Left ventricle myocardium inferior (tissue), 1 donor: ENCODE measurements at regions not wholly inside any gene's neighbourhood (a gene's known extent, or its start where the extent isn't known, plus 50 kb on each side); places are given as distances from the start of the nearest gene placed in this dataset.

Experiments
- DNase-seq: peaks from one replicate; pipeline ENCODE4 v3.0.0-alpha.2; 2020
- H3K27ac ChIP-seq: fragments of 200-600 bp; replicated peaks from 2 replicates; pipeline ENCODE4 v1.8.0; 2021
- H3K27me3 ChIP-seq: fragments of 200-600 bp; 2 replicates; pipeline ENCODE4 v1.8.0; 2021; ENCODE audit warnings: low read depth
- H3K36me3 ChIP-seq: fragments of 200-600 bp; 2 replicates; pipeline ENCODE4 v1.8.0; 2021
- H3K4me1 ChIP-seq: fragments of 200-600 bp; 2 replicates; pipeline ENCODE4 v1.8.0; 2021
- H3K4me3 ChIP-seq: fragments of 200-600 bp; 2 replicates; pipeline ENCODE4 v1.8.0; 2021; ENCODE audit warnings: mild to moderate bottlenecking, moderate library complexity
- H3K9me3 ChIP-seq: fragments of 200-600 bp; replicated peaks from 2 replicates; pipeline ENCODE4 v1.8.0; 2021
- CTCF ChIP-seq: fragments of 200-600 bp; IDR thresholded peaks from 2 replicates; pipeline ENCODE4 v1.8.0; 2021; ENCODE audit warnings: antibody characterized with exemption, mild to moderate bottlenecking, borderline replicate concordance
- intact Hi-C: fragments of 100-400 bp; cut with micrococcal nuclease; formaldehyde crosslinking; loops from one replicate; pipeline ENCODE4 v1.11.0; 2022
- donor health status: DM: no; HTN: yes; CAD: no; lungs with severe emphysema.

- no peaks in the 10 kb centered on the region for H3K9me3 ChIP-seq
- no peak for DNase-seq
- intact Hi-C loops: no loop called here
- H3K27me3 ChIP-seq: no peaks in the 10 kb centered on the region
- no peak overlapping the region for H3K27ac ChIP-seq
- H3K4me3 ChIP-seq: no peak overlapping the region
- no peak for TF ChIP-seq CTCF
- no peaks in the 10 kb centered on the region for H3K36me3 ChIP-seq
- H3K4me1 ChIP-seq: peaks cover 21% of the 10 kb centered on the region
Observed at GRCh38 chr14:73800970-73801515, 50.6 kb upstream of the PTGR2 start.

GRCh38 chr14:73797543-73798265, 53.9 kb upstream of the PTGR2 start:
- Histone ChIP-seq H3K27ac (no peak overlapping the region), H3K27me3 (no peaks in the 10 kb centered on the region), H3K36me3 (no peaks in the 10 kb centered on the region), H3K9me3 (no peaks in the 10 kb centered on the region), H3K4me3 (no peak overlapping the region), H3K4me1 (peaks cover 48% of the 10 kb centered on the region)
- intact Hi-C loops: no loop called here
- no peak for TF ChIP-seq CTCF
- no peak for DNase-seq

- intact Hi-C loops: no loop called here
Observed at GRCh38 chr14:73796893-73797542, 54.6 kb upstream of the PTGR2 start.

GRCh38 chr14:73796415-73796814, 55.2 kb upstream of the PTGR2 start:
- TF ChIP-seq CTCF: no peak
- Histone ChIP-seq H3K4me1 (peaks cover 48% of the 10 kb centered on the region), H3K27ac (no peak overlapping the region), H3K27me3 (no peaks in the 10 kb centered on the region), H3K4me3 (no peak overlapping the region), H3K9me3 (no peaks in the 10 kb centered on the region), H3K36me3 (no peaks in the 10 kb centered on the region)
- DNase-seq: no peak
- intact Hi-C loops: no loop called here

More at GRCh38 chr14:73796893-73797542, 54.6 kb upstream of the PTGR2 start:
- no peak for TF ChIP-seq CTCF
- no peaks in the 10 kb centered on the region for H3K27me3 ChIP-seq
- H3K27ac ChIP-seq: no peak overlapping the region
- H3K9me3 ChIP-seq: no peaks in the 10 kb centered on the region
- H3K36me3 ChIP-seq: no peaks in the 10 kb centered on the region
- no peak overlapping the region for H3K4me3 ChIP-seq
- no peak for DNase-seq
- H3K4me1 ChIP-seq: peaks cover 48% of the 10 kb centered on the region

GRCh38 chr14:73795974-73796373, 55.7 kb upstream of the PTGR2 start:
- no peaks in the 10 kb centered on the region for H3K9me3 ChIP-seq
- no peaks in the 10 kb centered on the region for H3K36me3 ChIP-seq
- H3K4me1 ChIP-seq: peaks cover 50% of the 10 kb centered on the region
- no peak for DNase-seq
- H3K27me3 ChIP-seq: no peaks in the 10 kb centered on the region
- TF ChIP-seq CTCF: no peak
- H3K27ac ChIP-seq: no peak overlapping the region
- intact Hi-C loops: no loop called here
- no peak overlapping the region for H3K4me3 ChIP-seq
